Right lobe of liver (tissue), 6 donors: ENCODE measurements at regions not wholly inside any gene's neighbourhood (a gene's known extent, or its start where the extent isn't known, plus 50 kb on each side); places are given as distances from the start of the nearest gene placed in this dataset.

ENCODE experiments used
- ATAC-seq, 4 donors: fragments of 200-7000 bp; cut with Tn5 transposase; one replicate each; pipeline ENCODE4 v1.9.1; 2020; ENCODE audit warnings: mild to moderate bottlenecking in 4 of 4, moderate library complexity in 4 of 4
- DNase-seq, 3 donors: peaks; one replicate each; pipeline ENCODE4 v3.0.0-alpha.2; 2020
- H3K27ac ChIP-seq, 3 donors: fragments of 200-600 bp; one replicate each; pipeline ENCODE4 v1.8.0; 2022
- H3K27me3 ChIP-seq, 2 donors: fragments of 200-600 bp; one replicate each; pipeline ENCODE4 v1.8.0; 2022
- H3K36me3 ChIP-seq, 4 donors: fragments of 200-600 bp; sonication (generic) in 1 of 4; one replicate each; pipeline versions ENCODE4 v1.5.1 to v1.8.0; 2017 to 2022; ENCODE audit warnings: control low read depth in 1 of 4
- H3K4me1 ChIP-seq, 4 donors: fragments of 200-600 bp; sonication (generic) in 1 of 4; one replicate each; pipeline versions ENCODE4 v1.5.1 to v1.8.0; 2017 to 2022; ENCODE audit warnings: control low read depth in 1 of 4
- H3K4me3 ChIP-seq, 3 donors: fragments of 200-600 bp; one replicate each; pipeline ENCODE4 v1.8.0; 2022
- H3K9me3 ChIP-seq, 4 donors: fragments of 200-600 bp; sonication (generic) in 1 of 4; one replicate each; pipeline versions ENCODE4 v1.5.1 to v1.8.0; 2017 to 2022; ENCODE audit warnings: control low read depth in 1 of 4
- POLR2A ChIP-seq: fragments of 450-650 bp; IDR thresholded peaks from one replicate; pipeline ENCODE4 v1.6.1; 2017; ENCODE audit warnings: antibody characterized with exemption, mild to moderate bottlenecking
- WGBS: methylation state at CpG from one replicate; pipeline ENCODE4 v1.1.6; 2018; ENCODE audit warnings: low coverage, low lambda C conversion rate; ENCODE audit not compliant: insufficient coverage; ENCODE audit errors: missing lambda C conversion rate; 5-methylcytosine and 5-hydroxymethylcytosine counted together
- intact Hi-C, 2 donors: fragments of 100-400 bp; cut with DNase I; formaldehyde crosslinking; loops; one replicate each; pipeline versions ENCODE4 v1.11.2 to v1.14.1; 2022
- TF ChIP-seq, protein P1 (sequence below), 4 donors: fragments of 200-600 bp in 3 of 4; fragments of 450-650 bp in 1 of 4; IDR thresholded peaks; one replicate each; pipeline versions ENCODE4 v1.5.1 to v1.8.0; 2016 to 2022; ENCODE audit warnings: antibody characterized with exemption in 4 of 4, mild to moderate bottlenecking in 2 of 4
- donor health status: DM: no; HTN: yes; CAD: no.
- donor health status: DM: no; HTN: no; CAD: no.
- donor health status: DM: no; HTN: no; CAD: no.
- donor health status: DM: no; HTN: yes; CAD: no.
- donor health status: DM: no; HTN: yes; CAD: no.

DNA sequence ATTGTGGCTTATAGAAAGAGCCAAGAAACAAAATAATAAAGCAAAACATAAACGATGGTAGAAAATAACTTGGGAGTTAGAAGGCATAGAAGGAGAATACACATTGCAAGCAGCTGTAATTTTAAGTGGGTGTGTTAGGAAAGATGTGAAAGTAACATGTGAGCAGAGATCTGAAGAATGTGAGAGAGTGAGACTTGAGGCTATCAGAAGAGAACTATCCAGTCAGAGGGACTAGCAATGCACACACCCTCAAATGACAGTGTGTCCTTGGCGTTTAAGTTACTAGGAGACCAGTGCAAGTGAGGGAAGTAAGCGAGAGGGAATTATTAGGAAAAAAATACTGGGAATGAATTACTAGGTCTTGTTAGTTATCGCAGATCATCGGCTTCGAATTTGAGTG is 304.9 kb downstream of the DSEL start:
- intact Hi-C loops, result loop anchor here (10.0 kb wide), 2 partner anchors 1443 to 1453 kb away; no protein-coding TSS in a partner anchor
- no peak for DNase-seq

DNA sequence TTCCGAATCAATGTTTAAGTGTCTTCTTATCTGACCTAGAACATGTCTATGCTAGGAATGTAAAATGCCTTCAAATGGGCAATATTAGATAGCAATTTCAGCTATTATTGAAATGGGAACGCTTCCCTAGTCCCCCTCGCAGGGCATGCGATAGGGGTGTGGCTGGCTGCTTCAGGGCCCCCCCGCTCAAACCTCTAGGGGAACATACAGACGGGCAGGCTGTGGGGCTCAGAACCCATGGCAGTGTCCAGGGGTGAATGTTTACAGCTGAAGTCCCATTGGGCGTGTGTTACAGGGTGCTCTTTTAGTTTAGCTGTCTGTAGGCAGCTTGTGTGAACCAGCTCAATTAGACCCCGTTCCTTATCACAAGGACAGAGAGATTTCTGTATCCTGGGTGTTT is 315.9 kb downstream of the DSEL start:
- no peak for ATAC-seq
- TF ChIP-seq, protein P1, sequence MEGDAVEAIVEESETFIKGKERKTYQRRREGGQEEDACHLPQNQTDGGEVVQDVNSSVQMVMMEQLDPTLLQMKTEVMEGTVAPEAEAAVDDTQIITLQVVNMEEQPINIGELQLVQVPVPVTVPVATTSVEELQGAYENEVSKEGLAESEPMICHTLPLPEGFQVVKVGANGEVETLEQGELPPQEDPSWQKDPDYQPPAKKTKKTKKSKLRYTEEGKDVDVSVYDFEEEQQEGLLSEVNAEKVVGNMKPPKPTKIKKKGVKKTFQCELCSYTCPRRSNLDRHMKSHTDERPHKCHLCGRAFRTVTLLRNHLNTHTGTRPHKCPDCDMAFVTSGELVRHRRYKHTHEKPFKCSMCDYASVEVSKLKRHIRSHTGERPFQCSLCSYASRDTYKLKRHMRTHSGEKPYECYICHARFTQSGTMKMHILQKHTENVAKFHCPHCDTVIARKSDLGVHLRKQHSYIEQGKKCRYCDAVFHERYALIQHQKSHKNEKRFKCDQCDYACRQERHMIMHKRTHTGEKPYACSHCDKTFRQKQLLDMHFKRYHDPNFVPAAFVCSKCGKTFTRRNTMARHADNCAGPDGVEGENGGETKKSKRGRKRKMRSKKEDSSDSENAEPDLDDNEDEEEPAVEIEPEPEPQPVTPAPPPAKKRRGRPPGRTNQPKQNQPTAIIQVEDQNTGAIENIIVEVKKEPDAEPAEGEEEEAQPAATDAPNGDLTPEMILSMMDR (IDR thresholded peaks at IDR 0.05), result no peak
- H3K27ac ChIP-seq, result no peak overlapping the region
- WGBS, result 72% methylated on average over 8 of the region's 8 CpGs
- no peak for DNase-seq
- no peaks in the 10 kb centered on the region for H3K9me3 ChIP-seq
- no peak overlapping the region for H3K4me3 ChIP-seq
- intact Hi-C loops, result loop anchor here in 1 of 2 donors (10.0 kb wide), 1 partner anchor 96 kb away; no protein-coding TSS in a partner anchor
- no peaks in the 10 kb centered on the region for H3K4me1 ChIP-seq
- no peaks in the 10 kb centered on the region for H3K36me3 ChIP-seq
- H3K27me3 ChIP-seq, result no peaks in the 10 kb centered on the region

More for the DNA sequence above, 304.9 kb downstream of the DSEL start:
- 57% methylated on average over 6 of the region's 6 CpGs for WGBS
- no peak for TF ChIP-seq POLR2A
- TF ChIP-seq, protein P1 (IDR thresholded peaks at IDR 0.05), result no peak
- no peaks in the 10 kb centered on the region for H3K36me3 ChIP-seq
- H3K27me3 ChIP-seq, result no peaks in the 10 kb centered on the region
- H3K4me3 ChIP-seq, result no peak overlapping the region
- no peaks in the 10 kb centered on the region for H3K4me1 ChIP-seq
- no peak for ATAC-seq
- no peak overlapping the region for H3K27ac ChIP-seq
- H3K9me3 ChIP-seq, result no peaks in the 10 kb centered on the region

DNA sequence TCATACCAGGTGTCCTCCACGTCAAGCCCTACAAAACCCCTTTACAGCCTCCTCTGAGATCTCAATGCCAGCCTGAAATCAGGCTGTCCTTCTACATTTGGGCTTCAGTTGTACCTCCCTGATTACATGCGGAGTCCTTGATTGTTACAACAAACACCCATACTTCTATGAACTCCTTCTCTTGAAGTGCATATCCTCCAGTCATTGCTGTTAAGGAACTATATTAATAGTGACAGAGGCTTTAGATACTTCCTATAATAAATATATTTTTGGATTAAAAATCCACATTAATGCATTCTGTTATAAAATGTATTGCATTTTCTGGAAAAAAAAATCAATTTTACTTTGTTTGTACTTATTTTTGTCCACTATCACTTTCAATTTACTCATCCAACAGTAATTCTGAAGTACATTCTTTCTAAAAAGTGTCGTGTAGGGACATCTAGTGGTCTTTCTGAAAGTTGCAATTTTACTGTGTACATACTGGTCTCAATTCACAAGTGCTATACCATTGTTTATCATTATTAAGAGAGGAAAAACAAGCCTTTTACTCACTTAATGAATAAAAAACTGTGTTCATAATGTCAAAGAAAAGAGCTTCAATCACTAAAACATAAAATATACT is 316.4 kb downstream of the DSEL start:
- Histone ChIP-seq H3K27me3 (no peaks in the 10 kb centered on the region), H3K4me3 (no peak overlapping the region), H3K36me3 (no peaks in the 10 kb centered on the region), H3K9me3 (no peaks in the 10 kb centered on the region), H3K27ac (no peak overlapping the region), H3K4me1 (no peaks in the 10 kb centered on the region)
- peak; percentile 89 to 98 (median 92) for ATAC-seq
- no peak for DNase-seq
- no peak for TF ChIP-seq POLR2A
- TF ChIP-seq, protein P1 (IDR thresholded peaks at IDR 0.05), result peak; percentile 67 to 80 (median 74)
- WGBS, result 30% methylated on average over 3 of the region's 3 CpGs
- intact Hi-C loops, result loop anchor here in 1 of 2 donors (10.0 kb wide), 1 partner anchor 95 kb away; no protein-coding TSS in a partner anchor

DNA sequence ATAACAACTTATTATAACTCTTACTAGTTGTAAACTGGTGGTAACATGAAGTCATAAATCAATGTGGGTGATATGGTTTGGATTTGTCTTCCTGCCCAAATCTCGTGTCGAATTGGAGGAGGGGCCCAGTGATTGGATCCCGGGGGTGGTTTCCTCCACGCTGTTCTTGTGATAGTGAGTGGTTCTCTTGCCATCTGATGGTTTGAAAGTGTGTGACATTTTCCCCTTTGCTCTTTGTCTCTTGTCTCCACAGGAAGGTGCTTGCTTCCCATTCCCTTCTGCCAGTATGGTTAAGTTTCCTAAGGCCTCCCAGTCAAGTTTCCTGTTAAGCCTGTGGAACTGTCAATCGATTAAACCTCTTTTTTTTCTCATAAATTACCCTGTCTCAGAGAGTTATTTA is 321.6 kb downstream of the DSEL start:
- no peak for TF ChIP-seq POLR2A
- TF ChIP-seq, protein P1 (IDR thresholded peaks at IDR 0.05), result no peak
- intact Hi-C loops, result no loop called here
- Histone ChIP-seq H3K4me3 (no peak overlapping the region), H3K4me1 (no peaks in the 10 kb centered on the region), H3K9me3 (no peaks in the 10 kb centered on the region), H3K36me3 (no peaks in the 10 kb centered on the region), H3K27ac (no peak overlapping the region), H3K27me3 (no peaks in the 10 kb centered on the region)
- ATAC-seq (no peak), DNase-seq (no peak)
- WGBS, result 52% methylated on average over 2 of the region's 5 CpGs
